Thymus (tissue), 11 donors: ENCODE measurements at regions not wholly inside any gene's neighbourhood (a gene's known extent, or its start where the extent isn't known, plus 50 kb on each side); places are given as distances from the start of the nearest gene placed in this dataset.
"Not testable (repeated sequence)": the region's sequence is repeated elsewhere in the genome, so short reads cannot be mapped to it uniquely, and the experiment has no call there.

ENCODE experiments used
- DNase-seq, 9 donors: peaks; one replicate each; pipeline ENCODE4 v3.0.0-alpha.2; 2013; ENCODE audit warnings: low spot score in 9 of 9, low read depth in 6 of 9, missing footprints in 1 of 9
- H3K27ac ChIP-seq, 2 donors: one replicate each; pipeline ENCODE4 v1.5.1; 2013; ENCODE audit warnings: control low read depth in 1 of 2, low read depth in 1 of 2, low read length in 1 of 2, mild to moderate bottlenecking in 1 of 2, moderate library complexity in 1 of 2
- H3K27me3 ChIP-seq, 2 donors: one replicate each; pipeline ENCODE4 v1.5.1; 2013; ENCODE audit warnings: low read length in 1 of 2; ENCODE audit not compliant: control insufficient read depth in 2 of 2, insufficient read depth in 1 of 2
- H3K36me3 ChIP-seq, 2 donors: one replicate each; pipeline ENCODE4 v1.5.1; 2013; ENCODE audit warnings: low read length in 1 of 2, mild to moderate bottlenecking in 1 of 2, moderate library complexity in 1 of 2; ENCODE audit not compliant: control insufficient read depth in 2 of 2, insufficient read depth in 2 of 2
- H3K4me1 ChIP-seq, 2 donors: one replicate each; pipeline ENCODE4 v1.5.1; 2013; ENCODE audit warnings: low read length in 2 of 2; ENCODE audit not compliant: control insufficient read depth in 2 of 2, insufficient read depth in 2 of 2
- H3K4me3 ChIP-seq, 2 donors: one replicate each; pipeline ENCODE4 v1.5.1; 2013; ENCODE audit warnings: low read length in 2 of 2, control low read depth in 1 of 2, mild to moderate bottlenecking in 1 of 2
- H3K9me3 ChIP-seq, 2 donors: one replicate each; pipeline ENCODE4 v1.5.1; 2013; ENCODE audit warnings: low read length in 1 of 2, mild to moderate bottlenecking in 1 of 2; ENCODE audit not compliant: control insufficient read depth in 2 of 2, insufficient read depth in 1 of 2
- WGBS: extraction: QIAGEN DNeasy Blood & Tissue Kit; methylation state at CpG from one replicate; pipeline ENCODE4 v1.1.7; 2013; 5-methylcytosine and 5-hydroxymethylcytosine counted together
- donor health status: healthy.

- WGBS: 98% methylated on average over 4 of the region's 4 CpGs
- no peak overlapping the region for H3K27ac ChIP-seq
- no peaks in the 10 kb centered on the region for H3K36me3 ChIP-seq
- no peak for DNase-seq
- no peaks in the 10 kb centered on the region for H3K9me3 ChIP-seq
- H3K4me1 ChIP-seq: no peaks in the 10 kb centered on the region
- no peaks in the 10 kb centered on the region for H3K27me3 ChIP-seq
- no peak overlapping the region for H3K4me3 ChIP-seq
Measured at GRCh38 chr1:185546029-185546428, 188.2 kb upstream of the HMCN1 start.

- H3K9me3 ChIP-seq: no peaks in the 10 kb centered on the region
- no peak overlapping the region for H3K4me3 ChIP-seq
- no peaks in the 10 kb centered on the region for H3K4me1 ChIP-seq
- DNase-seq: no peak
- 97% methylated on average over 1 of the region's 1 CpG for WGBS
- no peak overlapping the region for H3K27ac ChIP-seq
- no peaks in the 10 kb centered on the region for H3K27me3 ChIP-seq
- H3K36me3 ChIP-seq: no peaks in the 10 kb centered on the region
Measured at GRCh38 chr1:185541871-185542301, 192.3 kb upstream of the HMCN1 start.

DNA sequence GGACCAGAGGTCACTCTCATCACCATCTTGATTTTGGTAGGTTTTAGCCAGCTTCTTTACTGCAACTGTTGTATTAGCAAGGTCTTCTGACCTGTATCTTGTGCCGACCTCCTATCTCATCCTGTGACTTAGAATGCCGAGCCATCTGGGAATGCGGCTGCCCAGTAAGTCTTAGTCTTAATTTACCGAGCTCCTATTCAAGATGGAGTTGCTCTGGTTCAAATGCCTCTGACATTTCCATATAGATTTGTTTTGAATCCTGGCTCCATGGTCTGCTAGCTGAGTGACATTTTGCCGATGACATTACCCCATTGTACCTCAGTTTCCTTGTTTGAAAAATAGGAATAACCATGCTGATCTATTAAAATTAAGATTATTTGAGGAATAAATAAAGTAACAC, 193.9 kb upstream of the HMCN1 start:
- Histone ChIP-seq H3K27me3 (no peaks in the 10 kb centered on the region), H3K9me3 (no peaks in the 10 kb centered on the region), H3K36me3 (no peaks in the 10 kb centered on the region), H3K4me1 (no peaks in the 10 kb centered on the region), H3K4me3 (no peak overlapping the region), H3K27ac (no peak overlapping the region)
- no peak for DNase-seq
- WGBS: 97% methylated on average over 5 of the region's 5 CpGs

DNA sequence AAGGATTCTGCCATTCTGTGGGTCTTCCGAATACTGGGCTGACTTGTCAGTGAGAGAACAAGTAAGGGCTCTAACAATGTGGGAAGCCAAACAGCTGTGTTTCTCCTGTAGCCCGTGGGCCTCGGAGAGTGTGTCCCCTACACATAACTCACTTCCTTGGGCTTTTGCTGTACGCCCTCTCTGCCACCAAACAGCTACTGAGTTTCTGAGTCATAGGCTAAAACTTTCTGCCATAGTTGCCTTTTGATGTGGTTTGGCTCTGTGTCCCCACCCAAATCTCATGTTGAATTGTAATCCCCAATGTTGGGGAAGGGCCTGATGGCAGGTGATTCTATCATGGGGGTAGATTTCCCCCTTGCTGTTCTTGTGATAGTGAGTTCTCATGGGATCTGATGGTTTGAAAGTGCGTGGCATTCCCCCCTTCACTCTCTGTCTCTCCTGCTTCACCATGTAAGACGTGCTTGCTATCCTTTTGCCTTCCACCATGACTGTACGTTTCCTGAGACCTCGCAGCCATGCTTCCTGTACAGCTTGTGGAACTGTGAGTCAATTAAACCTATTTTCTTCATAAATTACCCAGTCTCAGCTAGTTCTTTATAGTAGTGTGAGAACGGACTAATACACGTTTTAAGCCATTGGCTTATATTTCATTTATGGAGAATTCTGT, 194.8 kb upstream of the HMCN1 start:
- no peaks in the 10 kb centered on the region for H3K4me1 ChIP-seq
- no peaks in the 10 kb centered on the region for H3K27me3 ChIP-seq
- H3K27ac ChIP-seq: no peak overlapping the region
- H3K36me3 ChIP-seq: no peaks in the 10 kb centered on the region
- 86% methylated on average over 10 of the region's 10 CpGs for WGBS
- H3K4me3 ChIP-seq: no peak overlapping the region
- no peaks in the 10 kb centered on the region for H3K9me3 ChIP-seq
- no peak for DNase-seq

DNA sequence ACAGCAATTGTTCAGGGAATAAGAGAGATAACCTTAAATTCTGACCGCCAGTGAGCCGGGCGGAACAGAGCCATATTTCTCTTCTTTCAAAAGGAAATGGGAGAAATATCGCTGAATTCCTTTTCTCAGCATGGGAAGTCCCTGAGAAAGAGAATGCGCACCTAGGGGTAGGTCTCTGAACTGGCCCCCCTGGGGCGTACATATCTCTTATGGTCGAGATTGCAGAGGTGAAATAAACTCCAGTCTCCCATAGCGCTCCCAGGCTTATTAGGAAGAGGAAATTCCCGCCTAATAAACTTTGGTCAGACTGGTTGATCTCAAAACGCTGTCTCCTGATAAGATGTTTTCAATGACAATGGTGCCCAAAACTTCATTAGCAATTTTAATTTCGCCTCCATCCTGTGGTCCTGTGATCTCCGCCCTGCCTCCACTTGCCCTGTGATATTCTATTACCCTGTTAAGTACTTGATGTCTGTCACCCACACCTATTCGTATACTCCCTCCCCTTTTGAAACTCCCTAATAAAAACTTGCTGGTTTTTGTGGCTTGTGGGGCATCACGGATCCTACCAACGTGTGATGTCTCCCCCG, 195.8 kb upstream of the HMCN1 start:
- H3K27ac ChIP-seq, H3K4me3 ChIP-seq, H3K4me1 ChIP-seq, H3K36me3 ChIP-seq, DNase-seq, H3K9me3 ChIP-seq, H3K27me3 ChIP-seq: not testable (repeated sequence)
- WGBS: 90% methylated on average over 14 of the region's 16 CpGs

GRCh38 chr1:185537596-185537995, 196.6 kb upstream of the HMCN1 start:
- Histone ChIP-seq H3K4me3 (no peak overlapping the region), H3K27me3 (no peaks in the 10 kb centered on the region), H3K27ac (no peak overlapping the region), H3K4me1 (no peaks in the 10 kb centered on the region), H3K36me3 (no peaks in the 10 kb centered on the region), H3K9me3 (no peaks in the 10 kb centered on the region)
- 70% methylated on average over 2 of the region's 2 CpGs for WGBS
- no peak for DNase-seq

- Histone ChIP-seq H3K4me1 (no peaks in the 10 kb centered on the region), H3K27me3 (no peaks in the 10 kb centered on the region), H3K4me3 (no peak overlapping the region), H3K36me3 (no peaks in the 10 kb centered on the region), H3K27ac (no peak overlapping the region), H3K9me3 (no peaks in the 10 kb centered on the region)
- 85% methylated on average over 3 of the region's 3 CpGs for WGBS
- DNase-seq: no peak
Measured at GRCh38 chr1:185536165-185536920, 197.8 kb upstream of the HMCN1 start.

- Histone ChIP-seq H3K27ac (no peak overlapping the region), H3K9me3 (no peaks in the 10 kb centered on the region), H3K36me3 (no peaks in the 10 kb centered on the region), H3K4me1 (no peaks in the 10 kb centered on the region), H3K4me3 (no peak overlapping the region), H3K27me3 (no peaks in the 10 kb centered on the region)
- WGBS: 95% methylated on average over 2 of the region's 2 CpGs
- no peak for DNase-seq
Measured at GRCh38 chr1:185535621-185536020, 198.6 kb upstream of the HMCN1 start.

GRCh38 chr1:185534801-185535200, 199.4 kb upstream of the HMCN1 start:
- Histone ChIP-seq H3K4me1 (no peaks in the 10 kb centered on the region), H3K36me3 (no peaks in the 10 kb centered on the region), H3K9me3 (no peaks in the 10 kb centered on the region), H3K27me3 (no peaks in the 10 kb centered on the region), H3K4me3 (no peak overlapping the region), H3K27ac (no peak overlapping the region)
- DNase-seq: no peak
- WGBS: 71% methylated on average over 6 of the region's 6 CpGs
